ENCODE measurements at regions not wholly inside any gene's neighbourhood (a gene's known extent, or its start where the extent isn't known, plus 50 kb on each side); places are given as distances from the start of the nearest gene placed in this dataset.
"Not testable (repeated sequence)": the region's sequence is repeated elsewhere in the genome, so short reads cannot be mapped to it uniquely, and the experiment has no call there.

- intact Hi-C loops (cut with DNase I) = no loop called here
- no peak overlapping the region for H3K4me3 ChIP-seq
- no peak for DNase-seq (ENCODE audit: extremely low spot score in 2 of 2)
- H3K27ac ChIP-seq = no peak overlapping the region
- no peaks in the 10 kb centered on the region for H3K9me3 ChIP-seq
- H3K36me3 ChIP-seq = peaks cover 0 to 4% of the 10 kb centered on the region in 2 donors
- no peaks in the 10 kb centered on the region for H3K27me3 ChIP-seq
- no peak for TF ChIP-seq POLR2AphosphoS5 (IDR thresholded peaks at IDR 0.05; ENCODE audit: insufficient read depth in 1 of 2, low read depth in 1 of 2)
- H3K4me1 ChIP-seq = no peaks in the 10 kb centered on the region
Measured at GRCh38 chr20:28562510-28562898, 2695.0 kb upstream of the DEFB115 start.

- intact Hi-C loops (cut with DNase I); H3K4me1 ChIP-seq: not testable (repeated sequence)
Measured at GRCh38 chr20:28562899-28563521, 2694.5 kb upstream of the DEFB115 start.

GRCh38 chr20:28564024-28564423 is 2693.4 kb upstream of the DEFB115 start:
- peak in 1 of 2 donors; percentile 89 for DNase-seq (ENCODE audit: extremely low spot score in 2 of 2)

More at GRCh38 chr20:28562899-28563521, 2694.5 kb upstream of the DEFB115 start:
- not testable (repeated sequence) for DNase-seq (ENCODE audit: extremely low spot score in 2 of 2); H3K9me3 ChIP-seq; H3K27ac ChIP-seq; H3K36me3 ChIP-seq; H3K4me3 ChIP-seq; H3K27me3 ChIP-seq

GRCh38 chr20:28564688-28565463 is 2692.6 kb upstream of the DEFB115 start:
- H3K27me3 ChIP-seq; DNase-seq (ENCODE audit: extremely low spot score in 2 of 2); H3K4me1 ChIP-seq; H3K27ac ChIP-seq; intact Hi-C loops (cut with DNase I); H3K9me3 ChIP-seq; H3K36me3 ChIP-seq; H3K4me3 ChIP-seq: not testable (repeated sequence)

More at GRCh38 chr20:28564024-28564423, 2693.4 kb upstream of the DEFB115 start:
- intact Hi-C loops (cut with DNase I); H3K9me3 ChIP-seq; H3K27me3 ChIP-seq; H3K4me3 ChIP-seq; H3K27ac ChIP-seq; H3K4me1 ChIP-seq; H3K36me3 ChIP-seq: not testable (repeated sequence)

GRCh38 chr20:28575991-28576390 is 2681.5 kb upstream of the DEFB115 start:
- H3K36me3 ChIP-seq; intact Hi-C loops (cut with DNase I); H3K9me3 ChIP-seq; H3K27ac ChIP-seq; DNase-seq (ENCODE audit: extremely low spot score in 2 of 2); H3K4me1 ChIP-seq; H3K27me3 ChIP-seq; H3K4me3 ChIP-seq: not testable (repeated sequence)

GRCh38 chr20:28591680-28592079 is 2665.8 kb upstream of the DEFB115 start:
- H3K36me3 ChIP-seq; H3K27me3 ChIP-seq; H3K4me3 ChIP-seq; intact Hi-C loops (cut with DNase I); H3K4me1 ChIP-seq; DNase-seq (ENCODE audit: extremely low spot score in 2 of 2); H3K9me3 ChIP-seq; H3K27ac ChIP-seq: not testable (repeated sequence)

GRCh38 chr20:28593383-28593782 is 2664.1 kb upstream of the DEFB115 start:
- H3K27ac ChIP-seq; DNase-seq (ENCODE audit: extremely low spot score in 2 of 2); H3K36me3 ChIP-seq; H3K27me3 ChIP-seq; H3K9me3 ChIP-seq; intact Hi-C loops (cut with DNase I); H3K4me1 ChIP-seq; H3K4me3 ChIP-seq: not testable (repeated sequence)

- H3K27me3 ChIP-seq; H3K9me3 ChIP-seq; H3K27ac ChIP-seq; H3K4me1 ChIP-seq; H3K36me3 ChIP-seq; H3K4me3 ChIP-seq; DNase-seq (ENCODE audit: extremely low spot score in 2 of 2); intact Hi-C loops (cut with DNase I): not testable (repeated sequence)
Measured at GRCh38 chr20:28594476-28594875, 2663.0 kb upstream of the DEFB115 start.

- intact Hi-C loops (cut with DNase I); H3K36me3 ChIP-seq; DNase-seq (ENCODE audit: extremely low spot score in 2 of 2); H3K4me1 ChIP-seq; H3K27me3 ChIP-seq; H3K9me3 ChIP-seq: not testable (repeated sequence)
- peak overlapping the region; percentile 62 for H3K27ac ChIP-seq
- peak overlapping the region; percentile 39 to 69 for H3K4me3 ChIP-seq
Measured at GRCh38 chr20:28602006-28602402, 2655.5 kb upstream of the DEFB115 start.
